ENCODE measurements at regions not wholly inside any gene's neighbourhood (a gene's known extent, or its start where the extent isn't known, plus 50 kb on each side); places are given as distances from the start of the nearest gene placed in this dataset.

- DNase-seq (ENCODE audit: extremely low spot score), result no peak
- no peak for TF ChIP-seq EP300 (IDR thresholded peaks at IDR 0.05)
- intact Hi-C loops (cut with DNase I), result no loop called here
- Histone ChIP-seq H3K4me3 (no peak overlapping the region), H3K9me3 (no peaks in the 10 kb centered on the region), H3K27me3 (no peaks in the 10 kb centered on the region), H3K4me1 (peaks cover 0 to 13% (median 8%) of the 10 kb centered on the region in 4 donors), H3K27ac (replicated peaks in 1 of 4) (no peak overlapping the region), H3K36me3 (no peaks in the 10 kb centered on the region)
- WGBS, result 44% methylated on average over 2 of the region's 2 CpGs
Observed at GRCh38 chr18:75687626-75688025, 260.1 kb upstream of the SMIM21 start.

GRCh38 chr18:75683426-75683825 lies 255.9 kb upstream of the SMIM21 start:
- TF ChIP-seq POLR2A (IDR thresholded peaks at IDR 0.05; ENCODE audit: low read depth) (no peak), CTCF (IDR thresholded peaks at IDR 0.05) (no peak), POLR2AphosphoS5 (IDR thresholded peaks at IDR 0.05) (no peak), EP300 (IDR thresholded peaks at IDR 0.05) (no peak)
- Histone ChIP-seq H3K4me3 (no peak overlapping the region), H3K27me3 (no peaks in the 10 kb centered on the region), H3K36me3 (no peaks in the 10 kb centered on the region), H3K27ac (replicated peaks in 1 of 4) (no peak overlapping the region), H3K4me1 (peaks cover 0 to 21% (median 16%) of the 10 kb centered on the region in 4 donors), H3K9me3 (no peaks in the 10 kb centered on the region)
- 94% methylated on average over 8 of the region's 8 CpGs for WGBS
- DNase-seq (ENCODE audit: extremely low spot score), result no peak
- intact Hi-C loops (cut with DNase I), result no loop called here

GRCh38 chr18:75681538-75682115 lies 254.1 kb upstream of the SMIM21 start:
- H3K9me3 ChIP-seq, result no peaks in the 10 kb centered on the region
- no peak for DNase-seq (ENCODE audit: extremely low spot score)
- intact Hi-C loops (cut with DNase I), result no loop called here
- no peak for TF ChIP-seq POLR2AphosphoS5 (IDR thresholded peaks at IDR 0.05)
- TF ChIP-seq POLR2A (IDR thresholded peaks at IDR 0.05; ENCODE audit: low read depth), result no peak
- TF ChIP-seq CTCF (IDR thresholded peaks at IDR 0.05), result no peak
- no peak for TF ChIP-seq EP300 (IDR thresholded peaks at IDR 0.05)
- no peaks in the 10 kb centered on the region for H3K36me3 ChIP-seq
- H3K27ac ChIP-seq (replicated peaks in 1 of 4), result no peak overlapping the region
- WGBS, result 81% methylated on average over 7 of the region's 7 CpGs
- H3K27me3 ChIP-seq, result no peaks in the 10 kb centered on the region
- H3K4me3 ChIP-seq, result no peak overlapping the region
- peaks cover 0 to 13% (median 12%) of the 10 kb centered on the region in 4 donors for H3K4me1 ChIP-seq

GRCh38 chr18:75679331-75679730 lies 251.8 kb upstream of the SMIM21 start:
- 78% methylated on average over 13 of the region's 13 CpGs for WGBS

GRCh38 chr18:75678627-75679026 lies 251.1 kb upstream of the SMIM21 start:
- H3K4me3 ChIP-seq, result no peak overlapping the region
- H3K9me3 ChIP-seq, result peaks cover 0 to 5% (median 0%) of the 10 kb centered on the region in 4 donors
- DNase-seq (ENCODE audit: extremely low spot score), result no peak
- WGBS, result 16% methylated on average over 7 of the region's 7 CpGs
- no peaks in the 10 kb centered on the region for H3K36me3 ChIP-seq
- peaks cover 0 to 13% (median 12%) of the 10 kb centered on the region in 4 donors for H3K4me1 ChIP-seq
- intact Hi-C loops (cut with DNase I), result no loop called here
- H3K27ac ChIP-seq (replicated peaks in 1 of 4), result no peak overlapping the region
- no peaks in the 10 kb centered on the region for H3K27me3 ChIP-seq
- no peak for TF ChIP-seq CTCF (IDR thresholded peaks at IDR 0.05)
- no peak for TF ChIP-seq POLR2A (IDR thresholded peaks at IDR 0.05; ENCODE audit: low read depth)
- no peak for TF ChIP-seq POLR2AphosphoS5 (IDR thresholded peaks at IDR 0.05)
- no peak for TF ChIP-seq EP300 (IDR thresholded peaks at IDR 0.05)

More at GRCh38 chr18:75679331-75679730, 251.8 kb upstream of the SMIM21 start:
- Histone ChIP-seq H3K4me3 (no peak overlapping the region), H3K9me3 (peaks cover 0 to 4% (median 0%) of the 10 kb centered on the region in 4 donors), H3K27me3 (no peaks in the 10 kb centered on the region), H3K36me3 (no peaks in the 10 kb centered on the region), H3K27ac (replicated peaks in 1 of 4) (no peak overlapping the region), H3K4me1 (peaks cover 0 to 13% (median 12%) of the 10 kb centered on the region in 4 donors)
- no peak for DNase-seq (ENCODE audit: extremely low spot score)
- intact Hi-C loops (cut with DNase I), result no loop called here
- TF ChIP-seq POLR2A (IDR thresholded peaks at IDR 0.05; ENCODE audit: low read depth) (no peak), POLR2AphosphoS5 (IDR thresholded peaks at IDR 0.05) (no peak), EP300 (IDR thresholded peaks at IDR 0.05) (no peak), CTCF (IDR thresholded peaks at IDR 0.05) (no peak)
